ENCODE measurements at regions not wholly inside any gene's neighbourhood (a gene's known extent, or its start where the extent isn't known, plus 50 kb on each side); places are given as distances from the start of the nearest gene placed in this dataset.

DNA sequence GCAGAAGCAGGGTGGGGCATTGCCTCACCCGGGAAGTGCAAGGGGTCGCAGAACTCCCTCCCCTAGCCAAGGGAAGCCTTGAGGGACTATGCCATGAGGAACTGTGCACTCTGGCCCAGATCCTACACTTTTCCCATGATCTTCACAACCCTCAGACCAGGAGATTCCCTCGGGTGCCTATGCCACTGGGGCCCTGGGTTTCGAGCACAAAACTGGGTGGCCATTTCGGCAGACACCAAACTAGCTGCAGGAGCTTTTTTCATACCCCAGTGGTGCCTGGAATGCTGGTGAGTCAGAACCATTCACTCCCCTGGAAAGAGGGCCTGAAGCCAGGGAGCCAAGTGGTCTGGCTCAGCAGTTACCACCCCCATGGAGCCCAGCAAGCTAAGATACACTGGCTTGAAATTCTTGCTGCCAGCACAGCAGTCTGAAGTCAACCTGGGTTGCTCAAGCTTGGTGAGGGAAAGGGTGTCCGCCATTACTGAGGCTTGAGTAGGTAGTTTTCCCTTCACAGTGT lies 573.7 kb upstream of the ANO3 start:
- TF ChIP-seq, protein P1, sequence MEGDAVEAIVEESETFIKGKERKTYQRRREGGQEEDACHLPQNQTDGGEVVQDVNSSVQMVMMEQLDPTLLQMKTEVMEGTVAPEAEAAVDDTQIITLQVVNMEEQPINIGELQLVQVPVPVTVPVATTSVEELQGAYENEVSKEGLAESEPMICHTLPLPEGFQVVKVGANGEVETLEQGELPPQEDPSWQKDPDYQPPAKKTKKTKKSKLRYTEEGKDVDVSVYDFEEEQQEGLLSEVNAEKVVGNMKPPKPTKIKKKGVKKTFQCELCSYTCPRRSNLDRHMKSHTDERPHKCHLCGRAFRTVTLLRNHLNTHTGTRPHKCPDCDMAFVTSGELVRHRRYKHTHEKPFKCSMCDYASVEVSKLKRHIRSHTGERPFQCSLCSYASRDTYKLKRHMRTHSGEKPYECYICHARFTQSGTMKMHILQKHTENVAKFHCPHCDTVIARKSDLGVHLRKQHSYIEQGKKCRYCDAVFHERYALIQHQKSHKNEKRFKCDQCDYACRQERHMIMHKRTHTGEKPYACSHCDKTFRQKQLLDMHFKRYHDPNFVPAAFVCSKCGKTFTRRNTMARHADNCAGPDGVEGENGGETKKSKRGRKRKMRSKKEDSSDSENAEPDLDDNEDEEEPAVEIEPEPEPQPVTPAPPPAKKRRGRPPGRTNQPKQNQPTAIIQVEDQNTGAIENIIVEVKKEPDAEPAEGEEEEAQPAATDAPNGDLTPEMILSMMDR (IDR thresholded peaks at IDR 0.05): no peak
- no peak for TF ChIP-seq POLR2A (IDR thresholded peaks at IDR 0.05)

Measured in vagina (tissue), 2 donors.